ENCODE measurements at regions not wholly inside any gene's neighbourhood (a gene's known extent, or its start where the extent isn't known, plus 50 kb on each side); places are given as distances from the start of the nearest gene placed in this dataset.

DNA sequence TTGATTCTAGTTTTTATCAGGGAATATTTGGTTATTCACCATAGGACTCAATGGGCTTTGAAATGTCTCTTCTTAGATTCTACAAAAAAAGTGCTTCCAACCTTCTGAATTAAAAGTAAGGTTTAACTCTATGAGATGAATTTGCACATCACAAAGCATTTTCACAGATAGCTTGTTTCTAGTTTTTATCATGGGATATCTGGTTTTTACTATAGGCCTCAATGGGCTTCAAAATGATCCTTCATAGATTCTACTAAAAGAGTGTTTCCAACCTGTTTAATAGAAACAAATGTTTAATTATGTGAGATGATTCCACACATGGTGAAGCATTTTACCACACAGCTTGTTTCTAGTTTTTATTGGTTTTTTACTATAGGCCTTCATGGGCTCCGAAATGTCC, 560.7 kb downstream of the KCNJ18 start:
- TF ChIP-seq, protein P1, sequence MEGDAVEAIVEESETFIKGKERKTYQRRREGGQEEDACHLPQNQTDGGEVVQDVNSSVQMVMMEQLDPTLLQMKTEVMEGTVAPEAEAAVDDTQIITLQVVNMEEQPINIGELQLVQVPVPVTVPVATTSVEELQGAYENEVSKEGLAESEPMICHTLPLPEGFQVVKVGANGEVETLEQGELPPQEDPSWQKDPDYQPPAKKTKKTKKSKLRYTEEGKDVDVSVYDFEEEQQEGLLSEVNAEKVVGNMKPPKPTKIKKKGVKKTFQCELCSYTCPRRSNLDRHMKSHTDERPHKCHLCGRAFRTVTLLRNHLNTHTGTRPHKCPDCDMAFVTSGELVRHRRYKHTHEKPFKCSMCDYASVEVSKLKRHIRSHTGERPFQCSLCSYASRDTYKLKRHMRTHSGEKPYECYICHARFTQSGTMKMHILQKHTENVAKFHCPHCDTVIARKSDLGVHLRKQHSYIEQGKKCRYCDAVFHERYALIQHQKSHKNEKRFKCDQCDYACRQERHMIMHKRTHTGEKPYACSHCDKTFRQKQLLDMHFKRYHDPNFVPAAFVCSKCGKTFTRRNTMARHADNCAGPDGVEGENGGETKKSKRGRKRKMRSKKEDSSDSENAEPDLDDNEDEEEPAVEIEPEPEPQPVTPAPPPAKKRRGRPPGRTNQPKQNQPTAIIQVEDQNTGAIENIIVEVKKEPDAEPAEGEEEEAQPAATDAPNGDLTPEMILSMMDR (IDR thresholded peaks at IDR 0.05): no peak
- TF ChIP-seq EZH2 (IDR thresholded peaks at IDR 0.05) (no peak), EZH2phosphoT487 (IDR thresholded peaks at IDR 0.05) (no peak)

Data from neural progenitor cell (in vitro differentiated cells).